SU-DHL-6 (cell line): ENCODE measurements at regions not wholly inside any gene's neighbourhood (a gene's known extent, or its start where the extent isn't known, plus 50 kb on each side); places are given as distances from the start of the nearest gene placed in this dataset.

Source experiments
- H2AFZ ChIP-seq: fragments of 200-600 bp; sonication (generic); 2 replicates; pipeline ENCODE4 v1.6.1; 2014; ENCODE audit warnings: low read depth, mild to moderate bottlenecking, moderate library complexity, mixed read lengths, antibody characterized with exemption, low read length; ENCODE audit not compliant: severe bottlenecking
- H3F3A ChIP-seq: fragments of 200-600 bp; shearing (Covaris generic); 2 replicates; pipeline ENCODE4 v1.6.0; 2016; ENCODE audit warnings: antibody characterized with exemption, mild to moderate bottlenecking; ENCODE audit not compliant: insufficient read depth
- H3K27ac ChIP-seq: fragments of 200-600 bp; sonication (generic); 2 replicates; pipeline ENCODE4 v1.5.1; 2016; ENCODE audit warnings: low read depth, mild to moderate bottlenecking, low read length, moderate library complexity, mixed read lengths
- H3K27me3 ChIP-seq: fragments of 200-600 bp; sonication (generic), shearing (Covaris generic); 2 replicates; pipeline ENCODE4 v1.6.0; 2014; ENCODE audit warnings: mild to moderate bottlenecking, low read length
- H3K36me3 ChIP-seq: fragments of 200-600 bp; sonication (generic); 2 replicates; pipeline ENCODE4 v1.6.1; 2014; ENCODE audit warnings: mild to moderate bottlenecking, low read length, mixed read lengths
- H3K4me2 ChIP-seq: fragments of 300-600, 200-600 bp; shearing (Covaris generic), sonication (generic); 2 replicates; pipeline ENCODE4 v1.6.0; 2014; ENCODE audit warnings: low read length, low read depth, mild to moderate bottlenecking; ENCODE audit not compliant: poor library complexity, severe bottlenecking
- H3K4me3 ChIP-seq: fragments of 200-600 bp; sonication (generic); 2 replicates; pipeline ENCODE4 v1.5.1; 2014; ENCODE audit warnings: antibody characterized with exemption, low read length, mild to moderate bottlenecking, mixed read lengths; ENCODE audit not compliant: insufficient read depth, poor library complexity, severe bottlenecking
- H3K79me2 ChIP-seq: fragments of 200-600 bp; sonication (generic); 2 replicates; pipeline ENCODE4 v1.6.1; 2014; ENCODE audit warnings: mild to moderate bottlenecking, low read length, moderate library complexity; ENCODE audit not compliant: insufficient read depth
- H3K9ac ChIP-seq: fragments of 200-600 bp; sonication (generic); 2 replicates; pipeline ENCODE4 v1.7.0; 2014; ENCODE audit warnings: mild to moderate bottlenecking, low read length
- H3K9me2 ChIP-seq: fragments of 200-600 bp; sonication (generic); replicated peaks from 2 replicates; pipeline ENCODE4 v1.6.1; 2014; ENCODE audit warnings: low read length; ENCODE audit not compliant: insufficient read depth
- H3K9me3 ChIP-seq: fragments of 200-600 bp; sonication (generic); 2 replicates; pipeline ENCODE4 v1.6.1; 2014; ENCODE audit warnings: low read length, mixed read lengths; ENCODE audit not compliant: insufficient read depth
- H4K20me1 ChIP-seq: fragments of 200-600 bp; sonication (generic); 2 replicates; pipeline ENCODE4 v1.6.1; 2014; ENCODE audit warnings: low read depth, mild to moderate bottlenecking, antibody characterized with exemption, low read length, moderate library complexity, mixed read lengths
- EZH2phosphoT487 ChIP-seq: fragments of 200-600 bp; sonication (generic), shearing (Covaris generic); conservative IDR thresholded peaks from 2 replicates; pipeline ENCODE4 v1.6.1; 2018; ENCODE audit warnings: mild to moderate bottlenecking, antibody characterized with exemption, low read length, moderate library complexity, mixed read lengths
- TF ChIP-seq, protein P1 (sequence below): fragments of 200-600 bp; sonication (generic); IDR thresholded peaks from one replicate; pipeline ENCODE4 v1.5.1; 2017; ENCODE audit warnings: antibody characterized with exemption, mild to moderate bottlenecking, low read length, moderate library complexity; ENCODE audit not compliant: insufficient read depth, poor library complexity, severe bottlenecking

DNA sequence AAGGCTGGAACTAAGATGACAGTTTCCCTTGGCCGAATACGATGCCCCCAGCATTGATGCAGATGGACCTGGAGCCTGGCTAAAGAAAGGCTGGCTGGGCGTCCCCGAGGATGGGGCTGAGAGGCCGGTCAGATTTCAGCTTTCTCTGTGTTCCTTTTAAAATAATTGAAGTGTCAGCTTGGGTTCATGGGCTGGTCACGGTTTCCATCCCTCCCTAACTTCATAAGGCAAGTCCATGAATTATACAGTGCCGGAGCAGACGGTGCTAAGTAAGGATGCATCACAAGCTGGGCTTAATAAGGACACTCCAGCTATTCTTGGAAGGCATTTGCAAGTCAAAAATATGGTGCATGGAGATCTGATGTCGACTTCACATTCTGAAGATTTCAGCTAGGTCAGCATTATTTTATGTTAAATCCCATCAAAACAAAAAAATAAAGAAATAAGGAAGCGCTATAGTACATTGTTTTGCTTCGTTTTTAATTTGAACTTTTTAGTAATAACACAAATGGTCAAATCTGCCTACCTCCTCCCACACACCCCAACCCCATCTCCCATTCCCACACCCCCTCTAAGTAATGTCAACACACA lies 220.8 kb downstream of the RPLP1 start:
- Histone ChIP-seq H3K79me2 (no peaks in the 10 kb centered on the region), H3K27me3 (no peaks in the 10 kb centered on the region), H3K4me2 (no peak overlapping the region), H3K9me3 (no peaks in the 10 kb centered on the region), H3K9me2 (no peaks in the 10 kb centered on the region), H3F3A (no peaks in the 10 kb centered on the region), H2AFZ (no peak overlapping the region), H3K27ac (no peak overlapping the region), H3K4me3 (no peak overlapping the region), H3K9ac (no peak overlapping the region), H4K20me1 (no peaks in the 10 kb centered on the region), H3K36me3 (no peaks in the 10 kb centered on the region)
- TF ChIP-seq EZH2phosphoT487: no peak
- TF ChIP-seq, protein P1, sequence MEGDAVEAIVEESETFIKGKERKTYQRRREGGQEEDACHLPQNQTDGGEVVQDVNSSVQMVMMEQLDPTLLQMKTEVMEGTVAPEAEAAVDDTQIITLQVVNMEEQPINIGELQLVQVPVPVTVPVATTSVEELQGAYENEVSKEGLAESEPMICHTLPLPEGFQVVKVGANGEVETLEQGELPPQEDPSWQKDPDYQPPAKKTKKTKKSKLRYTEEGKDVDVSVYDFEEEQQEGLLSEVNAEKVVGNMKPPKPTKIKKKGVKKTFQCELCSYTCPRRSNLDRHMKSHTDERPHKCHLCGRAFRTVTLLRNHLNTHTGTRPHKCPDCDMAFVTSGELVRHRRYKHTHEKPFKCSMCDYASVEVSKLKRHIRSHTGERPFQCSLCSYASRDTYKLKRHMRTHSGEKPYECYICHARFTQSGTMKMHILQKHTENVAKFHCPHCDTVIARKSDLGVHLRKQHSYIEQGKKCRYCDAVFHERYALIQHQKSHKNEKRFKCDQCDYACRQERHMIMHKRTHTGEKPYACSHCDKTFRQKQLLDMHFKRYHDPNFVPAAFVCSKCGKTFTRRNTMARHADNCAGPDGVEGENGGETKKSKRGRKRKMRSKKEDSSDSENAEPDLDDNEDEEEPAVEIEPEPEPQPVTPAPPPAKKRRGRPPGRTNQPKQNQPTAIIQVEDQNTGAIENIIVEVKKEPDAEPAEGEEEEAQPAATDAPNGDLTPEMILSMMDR: no peak

DNA sequence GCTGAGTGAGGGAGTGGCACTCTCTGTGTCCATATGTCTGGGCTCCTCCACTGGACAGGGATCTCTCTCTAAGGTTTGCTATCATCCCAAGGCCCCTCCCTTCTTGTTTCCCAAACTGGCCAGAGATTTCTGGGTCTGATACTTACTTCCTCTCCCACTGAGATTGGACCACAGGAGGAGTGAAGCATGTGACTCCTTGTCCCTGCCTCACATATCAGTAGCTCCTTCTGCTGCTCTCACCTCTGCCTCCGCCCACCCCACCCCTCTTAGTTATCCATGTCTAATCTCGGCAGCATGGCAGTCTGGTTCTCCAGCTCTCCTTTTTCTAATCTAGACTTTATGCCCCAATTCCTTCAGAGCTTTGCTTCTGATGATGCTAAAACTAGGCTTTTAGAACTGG lies 223.1 kb downstream of the RPLP1 start:
- no peaks in the 10 kb centered on the region for H3K27me3 ChIP-seq
- H3K9ac ChIP-seq: no peak overlapping the region

DNA sequence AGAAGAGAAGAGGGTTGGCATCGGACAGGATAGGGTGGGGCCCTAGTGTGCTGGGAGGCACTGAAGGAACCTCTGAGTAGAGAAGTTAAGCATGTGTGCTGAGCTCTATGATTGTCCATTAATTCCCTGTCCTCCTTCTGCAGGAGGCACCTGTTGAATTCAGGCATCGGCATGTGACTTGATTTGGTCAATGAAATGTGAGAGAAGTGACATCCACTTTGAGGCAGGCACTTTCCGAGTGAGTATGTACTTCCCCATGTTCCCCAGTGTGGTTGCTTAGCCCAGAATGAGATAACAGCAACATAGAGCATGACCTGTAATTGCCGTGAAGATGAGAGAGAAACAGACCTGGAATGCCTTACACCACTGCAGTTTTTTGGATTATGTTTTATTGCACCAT lies 224.8 kb downstream of the RPLP1 start:
- Histone ChIP-seq H3K27ac (no peak overlapping the region), H3K9me2 (no peaks in the 10 kb centered on the region), H3K9me3 (no peaks in the 10 kb centered on the region), H3F3A (no peaks in the 10 kb centered on the region), H3K36me3 (no peaks in the 10 kb centered on the region), H3K27me3 (no peaks in the 10 kb centered on the region), H3K4me2 (no peak overlapping the region), H3K9ac (no peak overlapping the region), H3K4me3 (no peak overlapping the region), H4K20me1 (no peaks in the 10 kb centered on the region), H3K79me2 (no peaks in the 10 kb centered on the region), H2AFZ (no peak overlapping the region)
- no peak for TF ChIP-seq EZH2phosphoT487
- TF ChIP-seq, protein P1: no peak

More for the DNA sequence above, 223.1 kb downstream of the RPLP1 start:
- Histone ChIP-seq H3K9me3 (no peaks in the 10 kb centered on the region), H3K4me2 (no peak overlapping the region), H3K9me2 (no peaks in the 10 kb centered on the region), H3K27ac (no peak overlapping the region), H3K79me2 (no peaks in the 10 kb centered on the region), H3F3A (no peaks in the 10 kb centered on the region), H4K20me1 (no peaks in the 10 kb centered on the region), H2AFZ (no peak overlapping the region), H3K36me3 (no peaks in the 10 kb centered on the region), H3K4me3 (no peak overlapping the region)
- TF ChIP-seq EZH2phosphoT487: no peak
- TF ChIP-seq, protein P1: no peak
